Calu3 (cell line): ENCODE measurements at regions not wholly inside any gene's neighbourhood (a gene's known extent, or its start where the extent isn't known, plus 50 kb on each side); places are given as distances from the start of the nearest gene placed in this dataset.

Source experiments
- BruUV-seq: library from RNA; stranded (reverse); fragments of 400-500 nt; replicated peaks from 2 replicates; lab custom pipeline; 2021; lab: Mats Ljungman, UMichigan
- CTCF ChIA-PET: fragments of 300-600 bp; sonication (Branson Sonifier 250); formaldehyde crosslinking; loops from one replicate; lab custom pipeline; 2022; ENCODE audit warnings: antibody characterized with exemption; lab: Charles Lee
- DNase-seq: peaks from one replicate; pipeline ENCODE4 v3.0.0; 2022
- H3K27ac Mint-ChIP-seq: one replicate; pipeline ENCODE4 v1.8.0; 2022; ENCODE audit warnings: mixed read lengths; ENCODE audit not compliant: unreplicated experiment
- H3K27me3 Mint-ChIP-seq: one replicate; pipeline ENCODE4 v1.8.0; 2022; ENCODE audit warnings: mixed read lengths; ENCODE audit not compliant: unreplicated experiment
- H3K36me3 Mint-ChIP-seq: one replicate; pipeline ENCODE4 v1.8.0; 2022; ENCODE audit warnings: mild to moderate bottlenecking, moderate library complexity, mixed read lengths; ENCODE audit not compliant: insufficient read depth, unreplicated experiment
- H3K4me1 Mint-ChIP-seq: one replicate; pipeline ENCODE4 v1.8.0; 2022; ENCODE audit warnings: mild to moderate bottlenecking, low read depth, mixed read lengths; ENCODE audit not compliant: unreplicated experiment
- H3K4me3 Mint-ChIP-seq: one replicate; pipeline ENCODE4 v1.8.0; 2022; ENCODE audit warnings: mild to moderate bottlenecking, low read depth, moderate library complexity, mixed read lengths; ENCODE audit not compliant: unreplicated experiment
- H3K9me3 Mint-ChIP-seq: one replicate; pipeline ENCODE4 v1.8.0; 2022; ENCODE audit warnings: low read depth, mixed read lengths; ENCODE audit not compliant: unreplicated experiment
- CTCF ChIP-seq: fragments of 200-600 bp; IDR thresholded peaks from one replicate; pipeline ENCODE4 v1.8.0; 2022; ENCODE audit warnings: antibody characterized with exemption; ENCODE audit not compliant: unreplicated experiment
- intact Hi-C: fragments of 100-400 bp; cut with micrococcal nuclease; formaldehyde crosslinking; loops from one replicate; pipeline ENCODE4 v1.10.0; 2022; ENCODE audit not compliant: unreplicated experiment

GRCh38 chr13:111597618-111598017 is 277.2 kb downstream of the TEX29 start:
- DNase-seq, result no peak
- TF ChIP-seq CTCF, result no peak
- Mint-ChIP-seq H3K4me1 (no peaks in the 10 kb centered on the region), H3K4me3 (no peak overlapping the region), H3K9me3 (peaks cover 2% of the 10 kb centered on the region), H3K27ac (no peak overlapping the region), H3K36me3 (no peaks in the 10 kb centered on the region), H3K27me3 (no peaks in the 10 kb centered on the region)
- BruUV-seq, result no TSS peak
- CTCF ChIA-PET, result no interaction called here
- intact Hi-C loops, result no loop called here

GRCh38 chr13:111598747-111599146 is 278.3 kb downstream of the TEX29 start:
- H3K4me1 Mint-ChIP-seq, result no peaks in the 10 kb centered on the region
- H3K27me3 Mint-ChIP-seq, result no peaks in the 10 kb centered on the region
- no peak for TF ChIP-seq CTCF
- no peak overlapping the region for H3K27ac Mint-ChIP-seq
- H3K9me3 Mint-ChIP-seq, result peaks cover 2% of the 10 kb centered on the region
- H3K4me3 Mint-ChIP-seq, result no peak overlapping the region
- intact Hi-C loops, result no loop called here
- CTCF ChIA-PET, result no interaction called here
- no TSS peak for BruUV-seq
- H3K36me3 Mint-ChIP-seq, result no peaks in the 10 kb centered on the region
- no peak for DNase-seq

- CTCF ChIA-PET, result no interaction called here
- no TSS peak for BruUV-seq
- peaks cover 2% of the 10 kb centered on the region for H3K9me3 Mint-ChIP-seq
- no peak overlapping the region for H3K27ac Mint-ChIP-seq
- intact Hi-C loops, result no loop called here
- no peak for TF ChIP-seq CTCF
- no peaks in the 10 kb centered on the region for H3K36me3 Mint-ChIP-seq
- no peaks in the 10 kb centered on the region for H3K4me1 Mint-ChIP-seq
- H3K27me3 Mint-ChIP-seq, result no peaks in the 10 kb centered on the region
- no peak overlapping the region for H3K4me3 Mint-ChIP-seq
- no peak for DNase-seq
Observed at GRCh38 chr13:111599791-111600190, 279.3 kb downstream of the TEX29 start.

- intact Hi-C loops, result no loop called here
- Mint-ChIP-seq H3K4me1 (no peaks in the 10 kb centered on the region), H3K9me3 (no peaks in the 10 kb centered on the region), H3K27ac (no peak overlapping the region), H3K36me3 (no peaks in the 10 kb centered on the region), H3K4me3 (no peak overlapping the region), H3K27me3 (no peaks in the 10 kb centered on the region)
- no peak for TF ChIP-seq CTCF
- BruUV-seq, result no TSS peak
- DNase-seq, result no peak
- CTCF ChIA-PET, result no interaction called here
Observed at GRCh38 chr13:111602874-111603273, 282.4 kb downstream of the TEX29 start.
